Hematopoietic multipotent progenitor cell (in vitro differentiated cells): ENCODE measurements at regions not wholly inside any gene's neighbourhood (a gene's known extent, or its start where the extent isn't known, plus 50 kb on each side); places are given as distances from the start of the nearest gene placed in this dataset.
A peak's percentile ranks its signal among the peaks of the same experiment; 100 is the strongest.
"Not testable (repeated sequence)": the region's sequence is repeated elsewhere in the genome, so short reads cannot be mapped to it uniquely, and the experiment has no call there.

Experiments used
- DNase-seq, 3 donors: peaks; one replicate each; pipeline ENCODE4 v3.0.0-alpha.2; 2011 to 2015; ENCODE audit warnings: low read depth in 2 of 3, low spot score in 2 of 3

GRCh38 chr16:85200471-85201278 lies 88.4 kb upstream of the CIBAR2 start:
- DNase-seq = no peak

- no peak for DNase-seq
Observed at GRCh38 chr16:85201574-85201973, 89.3 kb upstream of the CIBAR2 start.

- peak in 1 of 3 donors; percentile 6 for DNase-seq
Observed at GRCh38 chr16:85202051-85202601, 89.9 kb upstream of the CIBAR2 start.

GRCh38 chr16:85202631-85203461 lies 90.6 kb upstream of the CIBAR2 start:
- no peak for DNase-seq

DNA sequence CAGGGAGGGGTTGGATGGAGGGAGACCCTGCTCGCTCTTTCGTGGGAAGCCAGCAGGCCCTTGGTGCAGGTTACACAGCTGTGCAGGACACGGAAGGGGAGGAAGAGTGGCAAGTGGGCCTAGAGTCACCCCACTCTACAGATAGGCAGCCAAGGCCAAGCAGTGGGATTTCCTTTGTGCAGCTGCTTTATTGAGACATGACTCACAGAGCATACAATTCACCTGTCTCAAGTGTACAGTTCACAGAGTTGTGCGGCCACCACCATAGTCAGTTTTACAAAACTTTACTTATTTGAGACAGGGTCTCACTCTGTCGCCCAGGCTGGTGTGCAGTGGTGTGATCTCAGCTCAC lies 91.2 kb upstream of the CIBAR2 start:
- DNase-seq = no peak

DNA sequence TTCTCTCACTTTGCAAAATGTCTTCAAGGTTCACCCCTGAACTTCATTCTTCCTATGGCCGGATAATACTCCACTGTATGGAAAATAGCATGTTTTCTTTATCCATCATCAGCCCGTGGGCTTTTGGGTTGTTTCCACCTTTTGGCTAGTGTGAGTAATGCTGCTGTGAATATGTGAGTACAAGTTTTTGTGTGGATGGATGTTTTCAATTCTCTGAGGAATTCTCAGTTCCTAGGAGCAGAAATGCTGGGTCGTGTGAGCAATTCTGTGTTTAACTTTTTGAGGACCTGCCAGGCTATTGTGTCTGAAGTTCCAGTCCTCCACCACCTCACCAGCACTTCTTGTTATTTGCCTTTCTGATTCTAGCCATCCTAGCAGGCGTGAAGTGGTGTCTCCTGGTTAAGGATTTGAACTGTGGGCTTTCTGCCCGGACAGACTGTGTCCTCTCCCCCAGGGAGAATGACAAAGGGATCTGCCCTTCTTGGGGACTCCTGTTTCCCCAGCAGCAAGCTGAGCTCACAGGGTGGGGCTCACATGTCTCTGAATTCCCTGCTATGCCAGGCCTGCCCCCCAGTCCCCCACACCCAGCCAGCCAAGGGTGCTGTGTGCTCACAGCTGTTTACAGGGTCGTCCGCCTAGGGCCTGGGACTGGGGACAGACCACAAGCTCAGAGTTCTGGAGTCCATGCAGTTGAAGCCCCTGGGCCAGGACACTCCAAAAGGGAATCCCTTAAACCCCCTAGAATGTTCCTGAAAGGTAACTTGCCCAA lies 92.2 kb upstream of the CIBAR2 start:
- DNase-seq = no peak

- not testable (repeated sequence) for DNase-seq
Observed at GRCh38 chr16:85205257-85205656, 93.0 kb upstream of the CIBAR2 start.

GRCh38 chr16:85205747-85206471 lies 93.6 kb upstream of the CIBAR2 start:
- no peak for DNase-seq

DNA sequence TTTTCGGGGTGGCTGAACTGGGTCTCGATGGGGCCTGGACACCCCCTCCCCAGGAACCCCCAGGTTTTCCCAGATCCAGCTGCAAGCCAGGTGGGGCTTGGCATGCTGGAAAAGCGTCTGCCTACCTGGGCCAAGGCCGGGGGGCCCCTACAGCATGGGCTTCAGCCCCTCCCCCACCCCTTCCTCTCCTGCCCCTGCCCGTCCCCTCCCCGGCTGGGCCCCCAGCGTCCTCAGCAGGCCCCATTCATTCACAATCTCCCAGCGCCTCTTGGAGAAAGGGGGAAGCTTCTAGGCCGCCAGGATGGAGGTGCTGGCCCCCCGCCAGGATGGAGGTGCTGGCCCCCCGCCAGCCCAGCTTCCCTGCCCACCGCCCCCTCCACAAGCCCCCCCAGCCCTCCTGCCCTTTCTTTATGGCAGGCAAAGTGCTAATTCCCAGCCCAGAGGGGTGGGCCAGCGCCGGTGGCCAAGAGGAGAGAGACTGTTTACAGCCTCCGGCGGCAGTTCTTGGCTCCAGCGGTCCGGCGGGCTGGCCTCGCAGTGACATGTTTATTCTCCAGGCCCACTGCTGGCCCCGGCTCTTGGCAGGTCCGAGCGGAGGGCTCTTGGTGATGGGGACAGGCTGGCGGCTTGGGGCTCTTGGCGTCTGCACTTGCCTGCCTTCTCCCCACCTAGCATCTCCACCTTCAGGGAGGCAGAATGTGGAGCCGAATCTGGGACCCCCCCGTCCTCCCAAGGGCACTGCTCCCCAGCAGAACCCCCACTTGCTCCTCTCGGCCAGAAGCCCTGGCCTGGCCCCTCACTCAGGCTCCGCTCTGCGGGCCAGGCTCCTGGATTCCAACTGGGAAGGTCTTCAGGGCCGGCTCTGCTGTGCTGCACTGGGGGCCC lies 94.4 kb upstream of the CIBAR2 start:
- peak in 1 of 3 donors; percentile 11 for DNase-seq

GRCh38 chr16:85207357-85207921 lies 95.2 kb upstream of the CIBAR2 start:
- DNase-seq = no peak

GRCh38 chr16:85208181-85208580 lies 95.9 kb upstream of the CIBAR2 start:
- DNase-seq = no peak

DNA sequence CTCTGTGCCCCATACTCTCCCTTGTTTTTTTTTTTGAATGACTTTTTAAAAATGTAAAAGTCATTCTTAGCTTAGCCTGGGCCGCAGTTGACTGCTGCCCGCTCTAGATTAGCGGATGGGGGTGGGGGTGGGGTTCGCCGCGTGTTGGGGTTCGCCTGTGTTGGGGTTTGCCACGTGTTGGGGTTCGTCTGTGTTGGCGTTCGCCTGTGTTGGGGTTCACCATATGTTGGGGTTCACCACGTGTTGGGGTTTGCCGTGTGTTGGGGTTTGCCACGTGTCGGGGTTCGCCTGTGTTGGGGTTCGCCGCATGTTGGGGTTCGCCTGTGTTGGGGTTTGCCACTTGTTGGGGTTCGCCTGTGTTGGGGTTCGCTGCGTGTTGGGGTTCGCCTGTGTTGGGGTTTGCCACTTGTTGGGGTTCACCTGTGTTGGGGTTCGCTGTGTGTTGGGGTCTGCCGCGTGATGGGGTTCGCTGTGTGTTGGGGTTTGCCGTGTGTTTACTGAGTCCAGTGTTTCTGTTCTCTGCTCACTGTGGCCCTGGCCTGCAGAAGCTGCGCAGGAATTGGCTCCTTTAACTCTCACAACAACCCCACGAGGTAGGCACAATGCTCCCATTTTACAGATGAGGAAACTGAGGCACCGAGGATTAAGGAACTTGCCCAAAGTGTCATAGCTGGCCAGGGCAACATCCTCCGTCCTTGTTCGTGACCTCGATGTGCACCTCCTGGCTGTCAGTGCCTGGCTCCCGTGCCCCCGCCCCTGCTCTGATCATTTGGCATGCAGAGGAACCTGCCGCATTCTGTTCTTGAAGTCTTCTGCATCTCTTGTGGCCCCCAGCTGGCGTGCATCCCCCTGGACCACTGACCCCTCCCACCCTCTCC lies 96.6 kb upstream of the CIBAR2 start:
- no peak for DNase-seq

- DNase-seq = no peak
Observed at GRCh38 chr16:85209526-85210121, 97.4 kb upstream of the CIBAR2 start.

DNA sequence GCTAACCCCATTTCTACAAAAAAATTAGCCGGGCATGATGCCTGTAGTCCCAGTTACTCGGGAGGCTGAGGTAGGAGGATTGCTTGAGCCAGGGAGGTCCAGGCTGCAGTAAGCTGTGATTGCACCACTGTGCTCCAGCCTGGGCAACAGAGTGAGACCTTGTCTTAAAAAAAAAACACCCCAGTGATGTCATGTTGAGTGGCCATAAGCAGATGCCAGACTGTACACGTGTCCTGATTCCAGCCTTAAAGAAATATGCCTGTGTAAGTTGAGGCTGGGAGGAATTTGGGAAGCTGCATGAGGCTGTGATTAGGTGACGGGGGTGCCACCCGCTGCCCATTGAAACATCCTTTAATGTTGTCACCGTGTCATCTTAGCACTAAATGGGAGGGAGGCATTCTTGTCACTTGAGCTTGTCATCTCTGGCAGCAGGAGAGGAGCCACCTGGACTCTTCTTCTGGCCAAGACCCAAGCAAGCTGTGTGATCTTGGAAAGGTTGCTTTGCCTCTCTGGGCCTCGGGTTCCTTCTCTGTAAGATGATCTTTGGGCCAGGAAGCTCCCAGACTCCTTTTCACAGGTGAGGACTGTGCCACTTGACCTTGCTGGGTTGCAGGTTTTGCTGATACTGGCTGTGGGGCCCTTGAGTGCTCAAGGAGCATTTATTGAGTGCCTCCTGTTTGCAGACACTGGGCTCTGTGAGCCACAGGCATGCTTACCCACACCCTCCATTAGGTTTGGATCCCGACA lies 98.3 kb upstream of the CIBAR2 start:
- no peak for DNase-seq

- DNase-seq = no peak
Observed at GRCh38 chr16:85211271-85211801, 99.1 kb upstream of the CIBAR2 start.

GRCh38 chr16:85213926-85214675 lies 101.8 kb upstream of the CIBAR2 start:
- no peak for DNase-seq
